Panc1 (cell line): ENCODE measurements at regions not wholly inside any gene's neighbourhood (a gene's known extent, or its start where the extent isn't known, plus 50 kb on each side); places are given as distances from the start of the nearest gene placed in this dataset.

Source experiments
- POLR2AphosphoS5 ChIP-seq: IDR thresholded peaks from 2 replicates; pipeline ENCODE4 v1.6.1; 2012; ENCODE audit warnings: mild to moderate bottlenecking, low read depth, low read length, moderate library complexity
- SIN3A ChIP-seq: IDR thresholded peaks from 2 replicates; pipeline ENCODE4 v1.6.1; 2012; ENCODE audit warnings: low read depth, mild to moderate bottlenecking, low read length, moderate library complexity, borderline replicate concordance; ENCODE audit not compliant: insufficient read depth
- TCF7L2 ChIP-seq: IDR thresholded peaks from 2 replicates; pipeline ENCODE4 v1.6.1; 2011; ENCODE audit warnings: mild to moderate bottlenecking, low read depth, low read length, inconsistent platforms
- TF ChIP-seq, protein P1 (sequence below): fragments of 450-650 bp; IDR thresholded peaks from 2 replicates; pipeline ENCODE4 v1.5.1; 2017; ENCODE audit warnings: mild to moderate bottlenecking
- TF ChIP-seq, protein P2 (sequence below), 2 experiments: IDR thresholded peaks; 2 replicates each; pipeline ENCODE4 v1.6.1; 2011 to 2012; ENCODE audit warnings: low read depth in 2 of 2, control low read depth in 1 of 2, low read length in 1 of 2, mild to moderate bottlenecking in 1 of 2, moderate library complexity in 1 of 2; ENCODE audit not compliant: insufficient read depth in 1 of 2

DNA sequence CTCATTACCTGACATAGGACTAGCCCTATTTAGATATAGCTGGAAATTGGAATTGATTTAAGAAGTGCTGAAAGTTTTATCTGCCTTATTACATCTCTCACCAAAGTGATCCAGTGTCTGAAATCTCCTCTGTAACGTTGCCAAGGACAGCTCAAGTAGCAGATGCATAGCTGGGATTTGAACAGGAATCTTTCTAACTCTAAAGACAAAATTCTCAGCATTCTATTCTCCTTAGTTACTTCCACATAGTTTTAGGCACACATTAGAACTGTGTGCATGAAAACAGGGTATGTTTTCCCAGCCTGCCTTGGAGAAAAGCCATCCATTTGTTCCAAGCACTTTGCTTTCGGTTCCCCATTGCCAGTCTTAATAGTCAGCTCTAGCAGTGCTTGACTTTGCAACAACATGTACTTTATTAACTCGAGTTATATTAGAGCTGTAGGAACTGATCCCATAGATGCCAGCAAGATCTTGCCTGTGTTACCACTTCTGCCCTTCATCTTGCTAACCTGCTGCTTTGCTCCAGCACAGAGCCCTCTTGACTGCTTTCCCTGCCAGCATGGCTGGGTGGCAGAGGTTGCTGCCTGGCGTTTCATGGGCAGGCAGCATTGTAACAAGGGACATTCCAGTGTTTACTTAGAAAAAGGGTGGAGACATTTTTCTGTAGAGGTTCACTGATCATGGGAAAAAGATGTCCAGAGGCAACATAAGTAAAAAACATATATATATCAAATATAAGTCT, 56.1 kb upstream of the STMND1 start:
- TF ChIP-seq, protein P1, sequence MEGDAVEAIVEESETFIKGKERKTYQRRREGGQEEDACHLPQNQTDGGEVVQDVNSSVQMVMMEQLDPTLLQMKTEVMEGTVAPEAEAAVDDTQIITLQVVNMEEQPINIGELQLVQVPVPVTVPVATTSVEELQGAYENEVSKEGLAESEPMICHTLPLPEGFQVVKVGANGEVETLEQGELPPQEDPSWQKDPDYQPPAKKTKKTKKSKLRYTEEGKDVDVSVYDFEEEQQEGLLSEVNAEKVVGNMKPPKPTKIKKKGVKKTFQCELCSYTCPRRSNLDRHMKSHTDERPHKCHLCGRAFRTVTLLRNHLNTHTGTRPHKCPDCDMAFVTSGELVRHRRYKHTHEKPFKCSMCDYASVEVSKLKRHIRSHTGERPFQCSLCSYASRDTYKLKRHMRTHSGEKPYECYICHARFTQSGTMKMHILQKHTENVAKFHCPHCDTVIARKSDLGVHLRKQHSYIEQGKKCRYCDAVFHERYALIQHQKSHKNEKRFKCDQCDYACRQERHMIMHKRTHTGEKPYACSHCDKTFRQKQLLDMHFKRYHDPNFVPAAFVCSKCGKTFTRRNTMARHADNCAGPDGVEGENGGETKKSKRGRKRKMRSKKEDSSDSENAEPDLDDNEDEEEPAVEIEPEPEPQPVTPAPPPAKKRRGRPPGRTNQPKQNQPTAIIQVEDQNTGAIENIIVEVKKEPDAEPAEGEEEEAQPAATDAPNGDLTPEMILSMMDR = no peak
- no peak for TF ChIP-seq TCF7L2
- TF ChIP-seq, protein P2, sequence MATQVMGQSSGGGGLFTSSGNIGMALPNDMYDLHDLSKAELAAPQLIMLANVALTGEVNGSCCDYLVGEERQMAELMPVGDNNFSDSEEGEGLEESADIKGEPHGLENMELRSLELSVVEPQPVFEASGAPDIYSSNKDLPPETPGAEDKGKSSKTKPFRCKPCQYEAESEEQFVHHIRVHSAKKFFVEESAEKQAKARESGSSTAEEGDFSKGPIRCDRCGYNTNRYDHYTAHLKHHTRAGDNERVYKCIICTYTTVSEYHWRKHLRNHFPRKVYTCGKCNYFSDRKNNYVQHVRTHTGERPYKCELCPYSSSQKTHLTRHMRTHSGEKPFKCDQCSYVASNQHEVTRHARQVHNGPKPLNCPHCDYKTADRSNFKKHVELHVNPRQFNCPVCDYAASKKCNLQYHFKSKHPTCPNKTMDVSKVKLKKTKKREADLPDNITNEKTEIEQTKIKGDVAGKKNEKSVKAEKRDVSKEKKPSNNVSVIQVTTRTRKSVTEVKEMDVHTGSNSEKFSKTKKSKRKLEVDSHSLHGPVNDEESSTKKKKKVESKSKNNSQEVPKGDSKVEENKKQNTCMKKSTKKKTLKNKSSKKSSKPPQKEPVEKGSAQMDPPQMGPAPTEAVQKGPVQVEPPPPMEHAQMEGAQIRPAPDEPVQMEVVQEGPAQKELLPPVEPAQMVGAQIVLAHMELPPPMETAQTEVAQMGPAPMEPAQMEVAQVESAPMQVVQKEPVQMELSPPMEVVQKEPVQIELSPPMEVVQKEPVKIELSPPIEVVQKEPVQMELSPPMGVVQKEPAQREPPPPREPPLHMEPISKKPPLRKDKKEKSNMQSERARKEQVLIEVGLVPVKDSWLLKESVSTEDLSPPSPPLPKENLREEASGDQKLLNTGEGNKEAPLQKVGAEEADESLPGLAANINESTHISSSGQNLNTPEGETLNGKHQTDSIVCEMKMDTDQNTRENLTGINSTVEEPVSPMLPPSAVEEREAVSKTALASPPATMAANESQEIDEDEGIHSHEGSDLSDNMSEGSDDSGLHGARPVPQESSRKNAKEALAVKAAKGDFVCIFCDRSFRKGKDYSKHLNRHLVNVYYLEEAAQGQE (IDR thresholded peaks at IDR 0.05; ENCODE audit: insufficient read depth in 1 of 2, low read depth in 2 of 2, low read length in 1 of 2) = no peak
- TF ChIP-seq SIN3A = no peak
- TF ChIP-seq POLR2AphosphoS5 = no peak
